Left renal pelvis (tissue), 4 donors: ENCODE measurements at regions not wholly inside any gene's neighbourhood (a gene's known extent, or its start where the extent isn't known, plus 50 kb on each side); places are given as distances from the start of the nearest gene placed in this dataset.
"Not testable (repeated sequence)": the region's sequence is repeated elsewhere in the genome, so short reads cannot be mapped to it uniquely, and the experiment has no call there.

ENCODE experiments used
- DNase-seq, 4 donors: peaks; one replicate each; pipeline ENCODE4 v3.0.0-alpha.2; 2013; ENCODE audit warnings: low read depth in 4 of 4, low spot score in 3 of 4

DNA sequence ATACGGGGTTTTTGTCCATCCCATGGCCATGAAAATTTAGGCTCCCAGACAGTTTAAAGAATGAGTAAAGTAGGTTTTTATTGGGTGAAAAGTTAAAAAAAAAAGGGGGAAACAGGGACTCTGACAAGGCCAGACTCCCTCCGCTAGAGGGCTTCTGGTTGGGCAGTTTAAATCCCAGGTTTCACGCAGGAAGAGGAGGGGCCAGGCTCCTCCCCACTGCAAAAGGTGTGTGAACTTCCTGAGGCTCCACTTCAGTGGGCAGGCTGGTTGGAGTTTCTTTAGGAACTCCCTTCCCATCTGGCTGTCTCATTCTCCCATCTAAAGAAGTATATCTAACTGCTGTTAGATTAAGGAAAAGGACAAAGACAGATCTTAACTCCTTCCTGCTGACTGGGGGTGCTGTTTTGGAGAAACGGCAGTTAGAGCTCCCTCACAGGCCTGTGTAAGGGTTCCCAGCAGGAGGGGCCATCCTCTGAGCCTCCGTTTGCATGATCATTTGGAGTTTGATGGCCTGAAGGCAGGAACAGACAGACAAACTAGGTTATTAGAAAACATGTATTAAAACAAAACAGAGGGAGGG lies 1160.7 kb downstream of the CNTNAP5 start:
- DNase-seq, result no peak

DNA sequence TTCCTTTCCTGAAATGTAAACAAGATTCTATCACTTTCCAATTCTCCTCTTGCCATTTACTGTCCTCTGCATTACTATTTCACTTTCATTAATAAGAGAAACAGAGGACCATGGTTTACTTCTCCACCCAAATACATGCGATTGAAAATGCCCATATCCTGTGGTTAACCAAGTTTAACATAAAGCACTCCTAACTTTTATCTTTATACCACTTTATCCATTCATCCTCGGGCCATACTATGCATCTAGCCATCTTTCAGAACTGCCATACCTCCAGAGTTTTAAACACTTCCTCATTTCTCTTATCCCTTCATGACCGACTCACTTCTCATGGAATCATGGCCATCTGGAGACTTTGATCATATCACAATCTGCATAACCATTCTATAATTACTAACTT lies 1182.3 kb downstream of the CNTNAP5 start:
- no peak for DNase-seq

DNA sequence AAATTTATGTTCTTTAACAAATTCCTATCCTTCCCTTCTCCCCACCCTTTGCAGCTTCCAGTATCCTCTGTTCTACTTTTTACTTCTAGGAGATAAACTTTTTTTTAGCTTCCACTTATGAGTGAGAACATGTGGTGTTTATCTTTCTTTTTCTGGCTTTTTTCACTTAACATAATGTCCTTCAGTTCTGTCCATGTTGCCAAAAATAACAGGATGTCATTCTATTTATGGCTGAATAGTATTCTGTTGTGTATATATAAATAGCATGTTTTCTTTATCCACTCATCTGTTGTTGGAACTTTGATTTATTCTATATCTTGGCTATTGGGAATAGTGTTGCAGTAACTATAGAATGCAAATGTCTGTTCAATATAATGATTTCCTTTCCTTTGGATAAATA lies 1191.2 kb downstream of the CNTNAP5 start:
- DNase-seq, result no peak

DNA sequence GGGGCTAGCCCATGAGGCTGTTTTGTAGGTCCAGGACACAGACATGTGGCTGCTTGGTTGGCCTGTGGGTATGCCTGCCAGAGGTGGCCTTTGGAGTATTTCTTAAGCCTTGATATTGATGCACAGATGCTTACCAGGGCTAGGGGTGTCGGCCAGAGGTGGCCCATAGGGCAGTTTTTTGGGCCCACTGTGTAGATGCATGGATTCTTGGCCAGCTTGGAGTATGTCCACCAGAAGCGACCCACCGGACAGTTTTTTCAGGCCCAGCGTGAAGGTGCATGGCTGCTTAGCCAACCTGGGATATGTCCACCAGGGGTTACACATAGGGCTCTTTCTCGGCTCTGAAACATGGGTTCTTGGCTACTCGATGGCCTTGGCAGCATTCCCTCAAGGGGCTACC lies 1199.1 kb downstream of the CNTNAP5 start:
- DNase-seq, result no peak

DNA sequence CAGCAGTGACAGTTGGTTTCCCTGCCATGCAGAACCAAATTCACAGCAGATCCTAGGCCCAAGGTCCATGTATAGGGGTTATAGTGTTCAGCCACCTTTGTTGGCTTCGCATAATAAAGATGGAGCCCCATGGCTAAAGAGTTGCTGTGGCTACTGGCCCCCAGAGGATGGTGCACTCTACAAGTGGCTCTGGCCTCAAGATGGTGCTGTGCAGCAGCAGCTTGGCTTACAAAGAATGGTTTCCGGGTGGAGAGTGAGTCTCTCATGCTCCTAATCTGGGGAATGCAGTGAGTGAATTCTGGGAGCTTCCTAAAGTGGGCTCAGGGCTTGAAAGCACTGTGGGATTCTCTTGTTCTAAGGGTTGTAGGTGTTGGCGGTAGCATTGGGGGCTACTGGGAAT lies 1199.7 kb downstream of the CNTNAP5 start:
- no peak for DNase-seq

DNA sequence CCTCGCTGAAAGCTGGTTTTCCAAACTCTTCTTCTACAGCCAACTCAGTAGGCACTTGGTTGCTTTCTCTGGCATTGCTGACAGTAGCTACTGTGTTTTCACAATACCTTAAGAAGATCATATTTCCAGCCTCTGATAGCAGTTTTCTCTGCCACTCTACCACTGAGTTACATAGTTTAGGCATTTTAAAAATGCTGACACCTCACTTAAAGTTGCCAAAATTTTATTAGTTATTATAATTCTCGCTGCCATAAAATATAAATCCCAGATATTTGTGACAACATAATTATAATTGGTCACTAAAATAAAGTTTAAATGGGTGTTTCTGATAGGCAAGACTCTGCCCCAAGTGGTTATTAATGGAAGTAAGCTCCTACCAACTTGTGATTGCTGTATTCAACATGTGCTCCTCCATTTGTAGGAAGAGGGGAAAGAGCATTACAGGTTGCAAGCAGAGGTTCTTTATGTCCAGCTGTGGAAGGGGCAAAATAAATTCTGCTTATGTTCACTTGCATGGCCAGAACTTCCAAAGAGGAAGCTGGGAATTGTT lies 1202.8 kb downstream of the CNTNAP5 start:
- no peak for DNase-seq

DNA sequence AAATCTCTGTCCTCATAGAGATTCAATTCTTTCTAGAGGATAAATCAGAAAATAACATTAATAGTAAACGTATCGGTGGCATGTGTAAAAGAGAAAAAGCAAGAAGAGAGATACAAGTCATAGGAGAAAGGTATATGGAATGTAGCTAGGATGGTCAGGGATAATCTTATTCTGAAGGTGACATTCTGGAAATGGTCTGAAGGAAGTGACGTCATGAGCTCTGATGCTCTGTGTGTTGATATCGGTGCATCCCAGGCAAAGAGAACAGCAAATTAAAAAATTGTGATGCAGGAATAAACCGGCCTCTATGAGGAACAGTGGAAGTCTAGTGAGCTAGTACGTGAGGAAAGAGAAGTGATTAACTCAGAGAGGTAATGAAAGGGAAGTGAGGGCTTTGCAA lies 1215.8 kb downstream of the CNTNAP5 start:
- DNase-seq, result no peak

DNA sequence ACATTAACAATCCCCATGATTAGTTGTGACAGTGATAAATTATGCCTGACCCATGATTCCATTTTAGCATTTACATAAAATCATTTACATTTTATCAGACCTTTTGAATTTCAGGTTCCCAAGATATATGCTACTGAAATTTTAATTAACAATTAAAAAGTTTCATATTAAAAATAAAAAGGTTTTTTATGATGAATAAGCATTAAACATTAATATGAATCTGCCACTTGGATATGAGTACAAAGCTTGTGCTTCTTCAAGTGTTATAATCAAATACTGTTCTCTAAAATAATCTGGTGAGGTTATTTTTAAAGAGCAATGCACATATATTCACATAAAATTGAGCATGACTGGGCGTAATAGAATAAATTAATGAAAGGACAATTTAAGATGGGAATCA lies 1218.0 kb downstream of the CNTNAP5 start:
- no peak for DNase-seq

DNA sequence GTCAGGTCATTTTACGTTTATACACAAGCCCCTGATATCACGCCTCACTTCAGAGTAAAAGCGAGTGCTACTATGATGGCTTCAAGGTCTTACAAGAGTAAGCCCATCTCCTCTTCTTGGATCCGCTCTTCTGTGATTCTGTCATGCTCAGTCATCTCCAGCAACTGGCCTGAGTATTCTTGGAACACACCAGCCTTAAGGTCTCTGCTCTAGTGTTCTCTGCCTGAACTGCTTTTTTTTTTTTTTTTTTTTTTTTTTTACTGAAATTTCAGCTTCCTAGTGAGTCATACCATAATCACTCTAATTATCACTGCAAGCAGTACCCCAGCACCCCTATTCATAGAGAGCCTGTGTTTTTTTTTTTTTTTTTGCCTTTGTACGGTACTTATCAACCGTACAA lies 1228.9 kb downstream of the CNTNAP5 start:
- no peak for DNase-seq

DNA sequence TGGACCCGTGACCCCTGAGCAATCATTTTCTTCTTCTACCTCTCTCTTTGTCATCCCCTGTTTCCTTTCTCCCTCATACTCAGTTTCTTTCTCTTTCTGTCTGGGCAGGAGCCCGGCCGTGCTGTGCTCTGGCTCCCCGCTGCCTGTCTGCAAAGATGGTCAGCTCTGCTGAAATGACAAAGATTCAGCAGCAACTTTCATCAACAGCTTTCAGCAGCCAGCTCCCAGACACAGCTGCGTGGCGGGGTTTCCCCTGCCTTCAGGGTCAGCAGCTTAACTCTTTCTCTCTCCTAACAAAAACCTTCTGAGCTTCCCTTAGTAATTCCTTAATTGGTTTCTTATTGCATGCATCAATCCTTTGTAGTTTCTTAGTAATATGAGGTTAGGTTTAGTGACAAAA lies 1234.4 kb downstream of the CNTNAP5 start:
- DNase-seq, result no peak

DNA sequence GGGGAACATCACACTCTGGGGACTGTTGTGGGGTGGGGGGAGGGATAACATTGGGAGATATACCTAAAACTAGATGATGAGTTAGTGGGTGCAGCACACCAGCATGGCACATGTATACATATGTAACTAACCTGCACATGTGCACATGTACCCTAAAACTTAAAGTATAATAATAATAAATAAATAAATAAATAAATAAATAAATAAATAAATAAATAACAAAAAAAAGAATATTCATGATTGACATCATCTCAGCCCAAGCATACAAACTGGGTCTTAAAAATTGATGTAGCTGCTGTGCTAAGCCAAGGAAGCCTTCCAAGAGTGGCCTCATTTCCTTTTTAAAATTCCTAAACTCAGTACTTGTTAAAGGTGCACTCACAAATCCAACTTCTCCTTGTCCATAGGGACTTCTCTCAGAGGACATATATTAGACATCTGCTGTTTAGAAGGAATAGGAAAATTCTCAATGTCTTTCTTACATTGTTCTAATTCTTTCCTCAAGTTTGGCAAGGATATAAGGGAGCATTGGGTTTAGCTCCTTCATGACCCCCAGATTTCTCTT lies 1235.4 kb downstream of the CNTNAP5 start:
- not testable (repeated sequence) for DNase-seq

DNA sequence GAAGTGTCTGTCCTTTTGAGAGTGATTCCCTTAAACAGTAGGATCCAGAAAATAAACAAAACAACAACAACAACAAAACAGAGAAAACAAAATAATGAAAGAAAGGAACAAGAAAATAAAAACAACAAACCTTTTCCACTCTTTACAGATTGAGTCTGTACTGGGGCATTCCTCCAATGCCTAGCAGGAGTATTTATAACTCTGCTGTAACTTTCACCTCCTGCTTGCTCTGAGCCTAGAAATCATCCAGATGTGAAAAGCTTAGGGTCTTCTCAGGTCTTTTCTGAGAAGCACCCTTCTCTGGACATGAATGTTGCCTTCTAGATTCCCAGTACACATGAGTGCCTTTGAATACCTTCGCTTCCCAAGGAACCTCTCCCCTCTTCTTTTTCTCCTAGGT lies 1239.4 kb downstream of the CNTNAP5 start:
- no peak for DNase-seq

DNA sequence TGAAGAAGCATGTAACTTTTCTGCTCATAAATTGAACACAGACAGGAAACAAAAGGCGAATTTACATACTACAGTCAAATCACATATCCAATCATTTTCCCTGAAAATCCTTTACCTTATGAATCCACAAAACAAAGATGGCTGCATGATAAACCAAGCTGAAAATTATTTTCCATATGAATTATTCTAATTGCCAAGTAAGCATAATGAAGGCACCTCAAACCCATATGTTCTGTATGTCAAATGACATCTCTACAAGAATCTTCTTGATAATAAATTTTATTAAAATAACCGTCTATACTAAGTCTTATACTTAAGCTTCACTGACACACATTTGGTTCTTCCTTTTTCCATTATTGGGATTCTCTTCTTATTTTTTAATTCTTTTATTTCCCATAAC lies 1242.6 kb downstream of the CNTNAP5 start:
- DNase-seq, result no peak

DNA sequence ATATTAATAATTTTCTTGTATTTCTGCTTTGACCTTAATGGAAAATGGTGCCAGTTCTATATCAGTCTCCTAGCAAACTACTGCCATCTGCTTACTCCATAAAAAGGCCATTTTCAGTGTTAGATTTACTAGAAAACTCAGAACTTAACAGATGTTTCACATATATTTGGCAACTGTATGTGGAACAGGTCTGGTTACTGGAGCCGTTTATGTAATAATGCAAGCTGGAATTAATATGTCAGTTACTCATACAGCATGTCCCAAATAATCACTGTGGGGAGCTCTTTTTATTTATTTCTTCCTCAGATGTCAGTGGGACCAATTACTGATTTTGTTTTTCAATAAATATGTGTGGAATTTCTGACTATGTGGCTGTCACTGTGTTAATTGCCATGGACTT lies 1247.6 kb downstream of the CNTNAP5 start:
- DNase-seq, result no peak

DNA sequence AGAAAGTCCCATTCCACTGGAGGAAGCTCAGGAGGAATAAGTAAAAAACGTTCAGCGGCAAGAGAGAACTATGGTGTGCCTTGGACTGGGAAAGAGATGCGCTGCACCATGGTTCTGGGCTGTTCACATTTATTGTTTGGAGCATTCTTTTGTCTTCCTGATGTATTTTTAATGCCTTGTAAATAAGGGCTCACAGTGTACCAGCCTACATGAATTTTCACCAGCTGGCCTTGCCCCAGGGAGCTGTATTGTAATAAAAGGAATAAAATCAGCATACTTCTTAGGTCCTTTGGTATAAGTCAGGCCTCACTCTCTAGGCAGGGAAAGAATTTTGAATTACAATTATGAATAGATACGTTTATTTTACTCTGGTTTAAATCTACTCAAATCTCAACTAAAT lies 1249.6 kb downstream of the CNTNAP5 start:
- DNase-seq, result no peak

DNA sequence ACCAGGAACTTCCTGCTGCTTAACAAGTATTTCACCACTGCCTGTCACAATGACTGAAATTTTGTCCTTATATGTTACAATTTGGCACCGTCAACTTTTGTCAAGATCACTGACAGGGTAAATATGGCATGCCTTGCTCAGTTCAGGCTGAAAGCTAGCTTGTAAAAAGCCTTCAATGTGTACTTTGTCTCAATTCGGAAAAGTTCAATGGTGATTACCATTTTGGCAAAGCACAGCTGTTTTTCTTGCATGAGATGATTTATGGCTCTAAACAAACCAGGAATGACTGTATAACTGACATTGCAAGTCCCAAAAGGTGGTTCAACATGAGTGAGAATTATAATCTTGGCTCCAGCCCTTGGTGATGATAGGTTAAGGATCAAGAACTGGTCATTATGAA lies 1255.2 kb downstream of the CNTNAP5 start:
- no peak for DNase-seq

DNA sequence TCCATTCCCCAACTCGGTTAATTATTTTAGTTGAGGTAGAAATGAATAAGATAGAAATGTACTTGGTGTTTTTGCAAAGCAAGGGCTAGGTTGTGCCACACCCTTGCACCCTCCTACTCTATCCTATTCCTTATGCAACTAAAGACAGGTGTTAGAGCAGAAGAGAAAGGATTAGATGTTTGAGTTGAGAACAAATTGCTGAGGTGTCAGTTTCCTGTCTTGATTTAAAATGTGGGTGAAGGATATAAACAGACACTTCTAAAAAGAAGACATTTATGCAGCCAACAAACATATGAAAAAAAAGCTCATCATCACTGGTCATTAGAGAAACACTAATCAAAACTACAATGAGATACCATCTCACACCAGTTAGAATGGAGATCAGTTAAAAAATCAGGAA lies 1256.2 kb downstream of the CNTNAP5 start:
- no peak for DNase-seq

DNA sequence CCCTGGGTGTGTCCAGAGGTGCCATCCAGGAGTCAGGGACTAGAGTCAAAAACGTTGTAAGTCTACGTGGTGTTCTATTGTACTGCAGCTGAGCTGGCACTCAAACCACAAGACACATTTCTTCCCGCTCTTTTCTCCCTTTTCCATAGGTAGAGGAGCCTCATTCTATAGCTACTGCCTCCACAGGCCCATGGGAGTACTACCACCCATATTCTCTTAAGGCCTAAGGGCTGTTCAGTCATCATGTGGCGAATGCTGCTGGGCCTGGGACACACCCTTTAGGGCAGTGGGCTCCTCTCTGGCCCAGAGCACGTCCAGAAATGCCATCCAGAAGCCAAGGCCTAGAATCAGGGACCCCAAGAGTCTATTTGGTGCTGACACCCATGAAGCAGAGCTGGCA lies 1271.7 kb downstream of the CNTNAP5 start:
- no peak for DNase-seq

DNA sequence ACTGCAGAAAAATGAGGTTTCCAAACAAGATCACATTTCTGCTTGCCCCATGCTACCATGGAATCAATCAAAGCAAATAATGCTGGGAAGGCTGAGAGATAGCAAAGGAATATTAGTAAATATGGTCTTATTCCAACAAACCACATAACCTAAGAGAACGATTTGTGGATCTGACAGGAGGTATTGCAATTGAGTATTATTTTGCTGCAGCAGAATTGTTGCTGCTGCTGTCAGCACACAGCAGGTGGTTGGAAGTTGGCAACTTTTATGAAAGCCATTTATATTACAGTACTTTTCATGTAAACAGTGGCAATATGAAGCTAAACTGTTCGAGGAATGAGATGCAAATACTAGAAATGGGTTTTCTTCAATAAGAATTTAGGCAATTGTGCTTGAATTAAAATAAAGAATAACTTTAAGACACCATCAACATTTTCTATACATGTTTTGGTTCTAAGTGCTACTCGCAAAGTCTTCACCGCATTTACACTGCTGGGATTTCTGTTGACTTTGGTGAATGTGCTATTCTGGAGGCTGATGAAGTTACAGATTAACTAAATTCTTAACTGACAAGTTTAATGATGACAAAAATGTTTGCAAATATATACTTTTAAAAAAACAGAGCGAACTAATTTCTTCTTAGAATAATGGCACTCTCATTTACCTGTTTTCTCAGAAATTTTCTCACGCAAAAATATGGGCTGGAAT lies 1285.7 kb downstream of the CNTNAP5 start:
- DNase-seq, result no peak

DNA sequence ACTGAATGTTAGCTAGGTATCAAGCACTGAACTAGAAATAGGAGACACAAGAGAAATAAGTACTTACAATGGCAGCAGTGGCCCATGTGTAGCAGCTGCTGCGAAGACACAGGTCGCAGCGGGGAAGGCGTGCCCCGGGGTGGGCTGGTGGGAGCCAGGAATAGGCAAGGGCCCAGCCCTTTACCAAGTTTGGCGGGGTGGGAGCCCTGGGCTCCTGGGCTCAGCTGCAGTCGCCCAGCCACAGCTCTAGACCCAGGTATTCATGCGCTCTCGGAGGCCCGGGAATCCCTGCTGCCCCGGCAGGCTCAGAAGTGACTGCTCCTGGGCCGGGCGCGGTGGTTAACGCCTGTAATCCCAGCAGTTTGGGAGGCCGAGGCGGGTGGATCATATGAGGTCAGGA lies 1287.3 kb downstream of the CNTNAP5 start:
- no peak for DNase-seq

DNA sequence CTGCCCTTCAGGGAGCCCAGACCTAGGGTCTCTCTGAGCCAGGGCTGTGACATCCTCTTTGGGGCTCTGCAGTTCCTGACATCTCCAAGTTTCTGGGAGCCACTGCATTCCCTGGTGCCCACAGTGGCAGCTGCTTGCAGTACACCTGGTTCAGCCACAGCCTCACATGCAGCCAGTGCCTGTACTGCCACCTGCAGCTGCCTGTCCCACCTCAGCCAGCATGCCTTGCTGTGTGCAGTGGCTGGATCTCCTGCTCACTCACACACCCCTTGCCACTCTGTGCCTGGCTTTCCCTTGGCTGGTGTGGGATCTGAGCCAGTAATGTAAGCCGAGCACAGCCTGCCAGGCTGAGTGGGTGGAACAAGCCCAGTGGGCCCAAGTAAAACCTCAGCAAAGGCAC lies 1288.7 kb downstream of the CNTNAP5 start:
- DNase-seq, result no peak

DNA sequence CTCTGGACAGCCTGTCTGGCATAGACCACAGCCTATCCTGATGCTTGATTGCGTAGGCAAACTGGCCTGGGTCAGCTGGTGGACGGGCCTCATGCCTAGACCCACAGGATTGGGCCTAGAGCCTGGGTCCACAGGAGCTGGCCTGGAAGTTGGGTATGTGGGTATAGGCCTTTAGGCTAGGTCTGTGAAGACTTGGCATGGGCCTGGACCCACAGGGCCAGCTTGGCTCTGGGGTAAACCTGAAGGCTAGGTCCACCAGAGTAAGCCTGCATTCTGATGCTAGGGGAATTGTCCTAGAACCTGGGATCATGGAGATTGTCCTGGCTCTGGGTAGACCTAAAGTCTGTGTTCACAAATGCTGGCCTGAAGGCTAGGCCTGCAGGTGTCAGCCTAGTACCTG lies 1293.7 kb downstream of the CNTNAP5 start:
- DNase-seq, result no peak
